H1 (cell line): ENCODE measurements at regions not wholly inside any gene's neighbourhood (a gene's known extent, or its start where the extent isn't known, plus 50 kb on each side); places are given as distances from the start of the nearest gene placed in this dataset.
"Not testable (repeated sequence)": the region's sequence is repeated elsewhere in the genome, so short reads cannot be mapped to it uniquely, and the experiment has no call there.

Source experiments
- BACH1 ChIP-seq: IDR thresholded peaks from 2 replicates; pipeline ENCODE4 v1.6.1; 2012; ENCODE audit warnings: low read length, improper control_type of control experiment
- POLR2A ChIP-seq, 2 experiments: IDR thresholded peaks; 1 replicate in 1 of 2; 2 replicates in 1 of 2; pipeline ENCODE4 v1.6.1; 2011; ENCODE audit warnings: low read depth in 2 of 2, low read length in 2 of 2, mild to moderate bottlenecking in 2 of 2; ENCODE audit errors: control extremely low read depth in 1 of 2
- YY1 ChIP-seq: IDR thresholded peaks from 2 replicates; pipeline ENCODE4 v1.6.1; 2011; ENCODE audit warnings: low read depth, mild to moderate bottlenecking, low read length
- TF ChIP-seq, protein P1 (sequence below), 3 experiments: IDR thresholded peaks; 1 replicate in 2 of 3; 2 replicates in 1 of 3; pipeline versions ENCODE4 v1.5.1 to v1.6.1; 2011; ENCODE audit warnings: low read length in 3 of 3, mild to moderate bottlenecking in 3 of 3, inconsistent platforms in 2 of 3, low read depth in 1 of 3, moderate library complexity in 1 of 3; ENCODE audit not compliant: insufficient read depth in 1 of 3; ENCODE audit errors: control extremely low read depth in 1 of 3
- TF ChIP-seq, protein P2 (sequence below): IDR thresholded peaks from 2 replicates; pipeline ENCODE4 v1.6.1; 2012; ENCODE audit warnings: low read length, inconsistent platforms

DNA sequence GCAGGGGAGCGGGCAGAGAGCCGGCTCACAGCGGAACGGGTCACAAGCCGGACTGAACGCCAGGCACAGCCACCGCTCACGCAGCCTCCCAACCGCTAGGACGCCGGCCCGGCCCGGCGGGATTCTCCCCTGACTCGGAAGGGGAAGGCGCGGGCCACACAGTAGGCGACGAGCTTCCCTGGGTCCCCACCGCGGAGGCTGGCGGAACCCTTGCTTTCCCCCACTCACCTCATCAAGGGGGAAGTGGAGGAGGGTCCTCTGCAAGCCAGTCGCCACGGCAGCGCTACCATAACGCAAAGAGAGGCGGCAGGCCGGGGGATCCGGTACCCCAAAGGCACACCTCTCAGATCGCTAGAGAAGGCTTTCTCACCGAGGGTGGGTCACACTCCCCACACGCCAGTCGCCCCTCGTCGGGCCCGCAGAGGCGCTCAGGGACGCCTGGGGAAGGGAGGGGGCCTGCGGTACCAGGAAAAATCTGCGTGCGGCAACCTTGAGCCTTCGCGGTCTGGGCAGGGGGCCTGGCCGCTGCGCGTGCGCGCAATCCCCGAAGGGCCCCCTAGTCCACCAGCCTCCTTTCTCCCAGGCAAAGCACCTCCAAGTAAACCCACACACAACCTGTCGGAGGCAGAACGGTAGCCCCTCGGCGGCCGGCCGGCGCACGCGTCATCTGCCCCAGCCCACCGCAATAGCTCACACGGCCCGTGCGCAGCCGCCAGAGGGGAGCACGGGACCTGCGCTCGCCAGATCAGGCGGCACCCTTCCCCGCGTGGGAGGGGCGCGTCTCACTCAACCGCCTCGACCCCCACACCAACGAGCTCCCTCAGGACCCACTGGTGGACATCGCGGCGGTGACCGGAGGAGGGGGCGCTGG, 95.8 kb upstream of the ANKRD30BL start:
- TF ChIP-seq BACH1; POLR2A (IDR thresholded peaks at IDR 0.05; ENCODE audit: control extremely low read depth in 1 of 2, low read depth in 2 of 2, low read length in 2 of 2); YY1: not testable (repeated sequence)
- TF ChIP-seq, protein P1, sequence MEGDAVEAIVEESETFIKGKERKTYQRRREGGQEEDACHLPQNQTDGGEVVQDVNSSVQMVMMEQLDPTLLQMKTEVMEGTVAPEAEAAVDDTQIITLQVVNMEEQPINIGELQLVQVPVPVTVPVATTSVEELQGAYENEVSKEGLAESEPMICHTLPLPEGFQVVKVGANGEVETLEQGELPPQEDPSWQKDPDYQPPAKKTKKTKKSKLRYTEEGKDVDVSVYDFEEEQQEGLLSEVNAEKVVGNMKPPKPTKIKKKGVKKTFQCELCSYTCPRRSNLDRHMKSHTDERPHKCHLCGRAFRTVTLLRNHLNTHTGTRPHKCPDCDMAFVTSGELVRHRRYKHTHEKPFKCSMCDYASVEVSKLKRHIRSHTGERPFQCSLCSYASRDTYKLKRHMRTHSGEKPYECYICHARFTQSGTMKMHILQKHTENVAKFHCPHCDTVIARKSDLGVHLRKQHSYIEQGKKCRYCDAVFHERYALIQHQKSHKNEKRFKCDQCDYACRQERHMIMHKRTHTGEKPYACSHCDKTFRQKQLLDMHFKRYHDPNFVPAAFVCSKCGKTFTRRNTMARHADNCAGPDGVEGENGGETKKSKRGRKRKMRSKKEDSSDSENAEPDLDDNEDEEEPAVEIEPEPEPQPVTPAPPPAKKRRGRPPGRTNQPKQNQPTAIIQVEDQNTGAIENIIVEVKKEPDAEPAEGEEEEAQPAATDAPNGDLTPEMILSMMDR (IDR thresholded peaks at IDR 0.05; ENCODE audit: control extremely low read depth in 1 of 3, insufficient read depth in 1 of 3, low read depth in 1 of 3, low read length in 3 of 3) = not testable (repeated sequence)
- TF ChIP-seq, protein P2, sequence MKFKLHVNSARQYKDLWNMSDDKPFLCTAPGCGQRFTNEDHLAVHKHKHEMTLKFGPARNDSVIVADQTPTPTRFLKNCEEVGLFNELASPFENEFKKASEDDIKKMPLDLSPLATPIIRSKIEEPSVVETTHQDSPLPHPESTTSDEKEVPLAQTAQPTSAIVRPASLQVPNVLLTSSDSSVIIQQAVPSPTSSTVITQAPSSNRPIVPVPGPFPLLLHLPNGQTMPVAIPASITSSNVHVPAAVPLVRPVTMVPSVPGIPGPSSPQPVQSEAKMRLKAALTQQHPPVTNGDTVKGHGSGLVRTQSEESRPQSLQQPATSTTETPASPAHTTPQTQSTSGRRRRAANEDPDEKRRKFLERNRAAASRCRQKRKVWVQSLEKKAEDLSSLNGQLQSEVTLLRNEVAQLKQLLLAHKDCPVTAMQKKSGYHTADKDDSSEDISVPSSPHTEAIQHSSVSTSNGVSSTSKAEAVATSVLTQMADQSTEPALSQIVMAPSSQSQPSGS = not testable (repeated sequence)
